ENCODE measurements at regions not wholly inside any gene's neighbourhood (a gene's known extent, or its start where the extent isn't known, plus 50 kb on each side); places are given as distances from the start of the nearest gene placed in this dataset.

DNA sequence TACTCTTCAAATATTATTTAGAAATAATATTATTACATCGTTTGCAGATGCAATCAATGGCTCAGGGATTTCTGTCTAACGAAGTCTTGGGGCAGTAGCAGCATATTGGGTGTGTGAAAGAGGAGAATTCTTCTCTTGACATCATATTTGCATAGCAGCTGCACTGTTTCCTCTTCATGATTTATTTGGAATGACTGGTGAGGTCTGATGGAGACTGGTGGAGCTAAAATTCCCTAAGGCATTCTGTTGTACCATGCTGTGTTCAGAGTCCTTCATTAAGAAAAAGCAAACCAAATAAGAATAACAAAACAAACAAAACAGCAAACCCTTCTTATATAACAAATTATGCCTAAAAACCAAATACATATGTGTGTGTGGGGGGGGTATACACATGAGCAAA lies 177.6 kb downstream of the DIRAS2 start:
- H3K4me1 Mint-ChIP-seq (ENCODE audit: low read depth): no peaks in the 10 kb centered on the region
- peaks cover 2% of the 10 kb centered on the region for H3K27me3 Mint-ChIP-seq
- no peaks in the 10 kb centered on the region for H3K36me3 Mint-ChIP-seq (ENCODE audit: low read depth)
- no peaks in the 10 kb centered on the region for H3K9me3 Mint-ChIP-seq
- ChIA-PET POLR2A (no interaction called here), CTCF (no interaction called here)
- intact Hi-C loops (cut with micrococcal nuclease): no loop called here
- no peak overlapping the region for H3K27ac Mint-ChIP-seq
- TF ChIP-seq, protein P1, sequence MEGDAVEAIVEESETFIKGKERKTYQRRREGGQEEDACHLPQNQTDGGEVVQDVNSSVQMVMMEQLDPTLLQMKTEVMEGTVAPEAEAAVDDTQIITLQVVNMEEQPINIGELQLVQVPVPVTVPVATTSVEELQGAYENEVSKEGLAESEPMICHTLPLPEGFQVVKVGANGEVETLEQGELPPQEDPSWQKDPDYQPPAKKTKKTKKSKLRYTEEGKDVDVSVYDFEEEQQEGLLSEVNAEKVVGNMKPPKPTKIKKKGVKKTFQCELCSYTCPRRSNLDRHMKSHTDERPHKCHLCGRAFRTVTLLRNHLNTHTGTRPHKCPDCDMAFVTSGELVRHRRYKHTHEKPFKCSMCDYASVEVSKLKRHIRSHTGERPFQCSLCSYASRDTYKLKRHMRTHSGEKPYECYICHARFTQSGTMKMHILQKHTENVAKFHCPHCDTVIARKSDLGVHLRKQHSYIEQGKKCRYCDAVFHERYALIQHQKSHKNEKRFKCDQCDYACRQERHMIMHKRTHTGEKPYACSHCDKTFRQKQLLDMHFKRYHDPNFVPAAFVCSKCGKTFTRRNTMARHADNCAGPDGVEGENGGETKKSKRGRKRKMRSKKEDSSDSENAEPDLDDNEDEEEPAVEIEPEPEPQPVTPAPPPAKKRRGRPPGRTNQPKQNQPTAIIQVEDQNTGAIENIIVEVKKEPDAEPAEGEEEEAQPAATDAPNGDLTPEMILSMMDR (IDR thresholded peaks at IDR 0.05): no peak
- no peak for DNase-seq
- no peak overlapping the region for H3K4me3 Mint-ChIP-seq
- ATAC-seq: no peak

DNA sequence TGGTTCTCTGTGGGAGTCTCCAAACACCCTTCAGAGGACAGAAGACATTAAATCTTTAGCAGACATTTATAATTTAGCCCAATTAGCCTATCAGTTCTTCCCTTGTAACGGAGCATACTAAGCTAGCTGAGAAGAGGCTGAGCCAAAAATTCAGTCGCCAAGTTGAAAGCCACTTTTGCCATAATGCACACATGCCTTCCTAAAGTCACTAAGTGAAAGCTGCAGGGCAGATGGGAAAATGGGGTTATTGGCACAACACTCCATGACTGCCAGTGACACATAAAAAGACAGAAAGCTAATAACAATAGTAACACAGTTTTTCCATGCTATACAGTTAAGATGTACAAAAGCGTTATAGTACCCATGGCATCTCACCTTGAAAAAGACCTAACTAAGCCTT lies 176.2 kb downstream of the DIRAS2 start:
- ATAC-seq (no peak), DNase-seq (no peak)
- Mint-ChIP-seq H3K27me3 (peaks cover 2% of the 10 kb centered on the region), H3K4me1 (ENCODE audit: low read depth) (no peaks in the 10 kb centered on the region), H3K27ac (no peak overlapping the region), H3K4me3 (no peak overlapping the region), H3K36me3 (ENCODE audit: low read depth) (no peaks in the 10 kb centered on the region), H3K9me3 (no peaks in the 10 kb centered on the region)
- intact Hi-C loops (cut with micrococcal nuclease): no loop called here
- POLR2A ChIA-PET: no interaction called here
- TF ChIP-seq, protein P1 (IDR thresholded peaks at IDR 0.05): no peak
- CTCF ChIA-PET: no interaction called here

DNA sequence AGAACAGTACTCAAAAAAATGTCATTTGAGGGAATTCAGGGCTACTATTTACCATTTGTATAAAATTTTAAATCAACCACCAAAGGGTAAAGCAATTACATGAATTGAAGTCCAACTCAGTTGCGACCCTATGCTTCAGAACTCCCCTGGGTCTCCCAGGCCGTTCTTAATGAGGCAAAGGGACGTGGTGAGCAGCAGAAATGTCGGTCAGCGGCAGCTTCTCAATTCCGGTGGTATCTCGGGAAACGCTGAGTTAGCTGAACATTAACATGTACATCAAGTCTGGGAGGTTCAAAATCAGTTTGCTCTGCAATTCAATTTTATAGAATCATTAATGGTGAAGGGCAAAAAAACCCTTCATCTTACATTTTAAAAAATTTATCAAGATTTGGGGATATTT lies 173.2 kb downstream of the DIRAS2 start:
- Mint-ChIP-seq H3K27ac (no peak overlapping the region), H3K4me1 (ENCODE audit: low read depth) (no peaks in the 10 kb centered on the region), H3K27me3 (peaks cover 3% of the 10 kb centered on the region), H3K9me3 (no peaks in the 10 kb centered on the region), H3K36me3 (ENCODE audit: low read depth) (no peaks in the 10 kb centered on the region), H3K4me3 (no peak overlapping the region)
- TF ChIP-seq, protein P1 (IDR thresholded peaks at IDR 0.05): no peak
- intact Hi-C loops (cut with micrococcal nuclease): no loop called here
- CTCF ChIA-PET: no interaction called here
- POLR2A ChIA-PET: no interaction called here
- DNase-seq: no peak
- ATAC-seq: no peak

DNA sequence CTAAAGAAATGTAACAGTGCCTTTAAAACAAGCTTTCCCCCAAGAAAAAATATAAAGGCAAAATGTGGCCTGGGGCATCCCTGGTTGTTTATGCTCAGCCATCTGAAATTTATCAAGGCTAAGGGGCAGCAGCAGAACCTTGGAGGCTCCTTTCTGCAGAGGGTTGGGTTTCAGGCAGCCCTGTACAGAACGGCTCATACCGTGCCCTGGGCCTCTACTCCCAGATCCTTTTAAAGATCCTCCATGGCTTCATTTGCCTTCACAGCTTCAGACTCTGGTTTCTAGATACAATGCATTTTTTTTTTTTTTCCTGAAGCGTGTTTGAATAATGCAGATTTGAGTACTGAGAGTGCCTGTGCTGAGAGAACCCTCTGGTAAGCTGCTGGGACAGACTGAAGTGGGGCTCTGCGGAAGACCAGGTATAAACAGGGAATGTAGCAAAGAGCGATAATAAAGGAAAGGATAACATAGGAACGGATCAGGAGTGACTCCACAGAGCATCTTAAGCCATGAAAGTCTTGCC lies 172.7 kb downstream of the DIRAS2 start:
- ATAC-seq: no peak
- CTCF ChIA-PET: no interaction called here
- H3K27ac Mint-ChIP-seq: no peak overlapping the region

DNA sequence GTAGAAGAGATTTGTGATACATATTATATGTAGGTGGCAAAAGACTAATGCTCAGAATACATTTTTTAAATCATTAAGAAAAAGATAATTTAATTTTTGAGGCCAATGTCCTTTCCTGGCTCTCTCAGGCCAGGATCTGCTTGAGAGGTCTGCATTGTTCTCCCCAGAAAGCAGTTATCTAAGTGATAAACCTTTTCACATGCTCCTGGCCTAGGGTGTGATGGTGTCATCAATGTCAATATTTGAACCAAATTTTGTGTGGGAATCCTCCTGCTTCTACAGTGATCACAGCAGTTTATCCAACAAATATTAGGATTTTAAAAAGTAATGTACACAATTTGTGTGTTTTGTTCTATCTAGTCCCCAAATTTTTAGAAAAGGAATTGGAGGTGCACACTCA lies 166.6 kb downstream of the DIRAS2 start:
- ChIA-PET POLR2A (no interaction called here), CTCF (no interaction called here)
- DNase-seq (no peak), ATAC-seq (no peak)
- intact Hi-C loops (cut with micrococcal nuclease): no loop called here
- Mint-ChIP-seq H3K27me3 (peaks cover 1% of the 10 kb centered on the region), H3K9me3 (no peaks in the 10 kb centered on the region), H3K4me1 (ENCODE audit: low read depth) (no peaks in the 10 kb centered on the region), H3K27ac (no peak overlapping the region), H3K4me3 (no peak overlapping the region), H3K36me3 (ENCODE audit: low read depth) (no peaks in the 10 kb centered on the region)
- TF ChIP-seq, protein P1 (IDR thresholded peaks at IDR 0.05): no peak

More for the DNA sequence above, 172.7 kb downstream of the DIRAS2 start:
- intact Hi-C loops (cut with micrococcal nuclease): no loop called here
- peaks cover 3% of the 10 kb centered on the region for H3K27me3 Mint-ChIP-seq
- TF ChIP-seq, protein P1 (IDR thresholded peaks at IDR 0.05): no peak
- no peaks in the 10 kb centered on the region for H3K9me3 Mint-ChIP-seq
- POLR2A ChIA-PET: no interaction called here
- no peak for DNase-seq
- no peaks in the 10 kb centered on the region for H3K4me1 Mint-ChIP-seq (ENCODE audit: low read depth)
- no peak overlapping the region for H3K4me3 Mint-ChIP-seq
- H3K36me3 Mint-ChIP-seq (ENCODE audit: low read depth): no peaks in the 10 kb centered on the region

Measured in activated CD8-positive, alpha-beta T cell treated with anti-CD3 and anti-CD28 coated beads for 36 hours (primary cell).